ES-I3 (cell line): ENCODE measurements at regions not wholly inside any gene's neighbourhood (a gene's known extent, or its start where the extent isn't known, plus 50 kb on each side); places are given as distances from the start of the nearest gene placed in this dataset.
"Not testable (repeated sequence)": the region's sequence is repeated elsewhere in the genome, so short reads cannot be mapped to it uniquely, and the experiment has no call there.

Experiments
- H3K36me3 ChIP-seq: 2 replicates; pipeline ENCODE4 v1.6.1; 2013; ENCODE audit warnings: mild to moderate bottlenecking, low read length, control low read depth, moderate library complexity; ENCODE audit not compliant: insufficient read depth
- H3K4me1 ChIP-seq: 2 replicates; pipeline ENCODE4 v1.6.1; 2013; ENCODE audit warnings: mild to moderate bottlenecking, control low read depth, low read length; ENCODE audit not compliant: insufficient read depth
- H3K9ac ChIP-seq: 2 replicates; pipeline ENCODE4 v1.6.1; 2013; ENCODE audit warnings: low read depth, mild to moderate bottlenecking, low read length, moderate library complexity
- H3K9me3 ChIP-seq: 2 replicates; pipeline ENCODE4 v1.6.1; 2013; ENCODE audit warnings: mild to moderate bottlenecking, low read length, moderate library complexity; ENCODE audit not compliant: control insufficient read depth, insufficient read depth

DNA sequence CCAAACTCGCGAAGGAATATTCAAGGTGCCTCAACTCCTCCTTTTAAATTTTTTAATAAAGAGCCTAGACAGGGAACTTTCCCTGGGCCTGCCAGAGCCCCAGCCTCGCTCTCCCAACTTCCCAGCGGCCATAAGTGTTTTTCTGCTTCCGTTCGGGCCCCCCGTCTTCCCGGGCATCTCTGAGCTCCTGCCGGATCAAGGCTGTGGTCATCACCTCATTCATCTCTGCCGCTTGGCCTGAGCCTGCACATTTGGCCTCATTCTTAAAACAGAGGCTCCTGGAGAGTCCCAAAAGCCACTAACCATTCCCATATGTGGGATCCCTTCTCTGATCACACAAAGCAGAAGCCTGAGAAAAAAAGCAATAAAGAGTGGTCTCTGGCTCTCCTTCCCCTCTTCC, 969.1 kb upstream of the DEFB115 start:
- no peaks in the 10 kb centered on the region for H3K4me1 ChIP-seq
- no peaks in the 10 kb centered on the region for H3K36me3 ChIP-seq
- no peak overlapping the region for H3K9ac ChIP-seq
- no peaks in the 10 kb centered on the region for H3K9me3 ChIP-seq

DNA sequence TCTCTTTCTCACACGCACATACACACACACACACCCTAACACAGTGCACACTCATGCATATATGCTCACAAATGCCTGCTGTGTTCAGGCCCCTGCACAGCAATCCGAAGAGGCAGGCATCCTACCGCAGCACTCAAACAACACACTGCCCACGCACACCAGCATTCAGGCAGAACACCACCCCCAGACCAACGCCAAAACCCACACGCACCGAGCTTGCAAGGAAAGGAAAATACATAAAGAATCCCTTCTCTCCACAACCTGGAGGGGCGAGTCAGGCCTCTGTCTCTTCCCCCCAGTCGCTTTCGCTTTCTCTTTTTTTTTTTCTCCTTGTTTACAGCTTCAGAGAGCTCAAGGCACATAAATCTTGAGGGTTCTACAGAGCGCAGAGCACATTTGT, 968.4 kb upstream of the DEFB115 start:
- not testable (repeated sequence) for H3K9me3 ChIP-seq, H3K36me3 ChIP-seq, H3K4me1 ChIP-seq, H3K9ac ChIP-seq

DNA sequence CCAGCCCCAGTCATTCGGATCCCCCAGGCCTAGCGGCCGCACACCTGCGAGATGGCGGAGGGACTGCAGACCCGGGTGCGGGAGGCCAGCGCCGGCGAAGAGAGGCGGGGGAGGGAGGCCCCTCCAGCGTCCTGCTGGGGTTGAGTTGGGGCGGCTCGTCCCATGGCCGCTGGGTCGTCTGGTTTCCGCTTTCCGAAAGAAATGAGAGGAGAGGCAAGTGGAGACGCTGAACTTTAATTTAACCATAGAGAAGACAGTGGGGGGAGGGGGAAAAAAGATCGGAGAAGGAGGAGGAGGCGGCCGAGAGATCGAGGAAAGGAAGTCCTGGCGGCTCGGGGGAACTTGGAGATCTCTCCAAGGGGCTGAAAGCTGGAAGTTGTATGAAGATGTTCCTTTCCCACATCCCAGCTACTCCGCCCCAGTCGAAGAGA, 967.7 kb upstream of the DEFB115 start:
- peak overlapping the region; percentile 20; the same call in 1 of the 2 replicates for H3K9ac ChIP-seq
- H3K4me1 ChIP-seq, H3K9me3 ChIP-seq, H3K36me3 ChIP-seq: not testable (repeated sequence)

DNA sequence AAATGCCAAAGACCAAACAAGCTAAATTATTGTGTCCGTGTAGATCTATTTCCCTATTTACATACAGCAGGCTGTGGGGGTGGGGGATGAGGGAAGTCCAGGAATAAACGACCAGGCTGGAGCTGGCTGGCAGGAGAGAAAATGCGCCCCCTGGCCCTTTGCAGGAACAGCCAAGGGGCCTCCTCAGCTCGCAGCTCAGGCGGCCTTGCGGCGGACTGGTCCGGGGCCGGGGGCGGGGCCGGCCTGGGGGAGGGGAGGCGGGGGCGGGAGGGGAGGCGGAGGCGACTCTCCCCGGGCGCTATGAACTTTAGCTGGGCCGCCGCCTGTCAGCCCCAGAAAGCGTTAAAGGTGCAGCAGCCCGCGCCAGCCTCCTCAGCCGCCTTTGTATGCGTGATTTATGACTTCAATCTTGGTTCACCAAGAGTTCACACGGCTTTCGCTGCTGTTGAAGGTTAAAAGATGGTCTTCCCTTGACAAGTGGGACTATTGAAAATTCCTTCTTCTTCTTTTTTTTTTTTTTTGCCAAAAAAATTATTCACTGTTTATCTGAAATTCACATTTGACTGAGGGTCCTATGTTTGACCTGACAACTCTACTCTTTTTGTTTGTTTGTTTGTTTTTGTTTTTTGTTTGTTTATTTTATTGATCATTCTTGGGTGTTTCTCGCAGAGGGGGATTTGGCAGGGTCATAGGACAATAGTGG, 967.0 kb upstream of the DEFB115 start:
- H3K9me3 ChIP-seq, H3K36me3 ChIP-seq, H3K4me1 ChIP-seq: not testable (repeated sequence)
- peak overlapping the region; percentile 20; the same call in 1 of the 2 replicates for H3K9ac ChIP-seq

GRCh38 chr20:30291064-30291379, 966.4 kb upstream of the DEFB115 start:
- H3K36me3 ChIP-seq, H3K9me3 ChIP-seq, H3K4me1 ChIP-seq, H3K9ac ChIP-seq: not testable (repeated sequence)

DNA sequence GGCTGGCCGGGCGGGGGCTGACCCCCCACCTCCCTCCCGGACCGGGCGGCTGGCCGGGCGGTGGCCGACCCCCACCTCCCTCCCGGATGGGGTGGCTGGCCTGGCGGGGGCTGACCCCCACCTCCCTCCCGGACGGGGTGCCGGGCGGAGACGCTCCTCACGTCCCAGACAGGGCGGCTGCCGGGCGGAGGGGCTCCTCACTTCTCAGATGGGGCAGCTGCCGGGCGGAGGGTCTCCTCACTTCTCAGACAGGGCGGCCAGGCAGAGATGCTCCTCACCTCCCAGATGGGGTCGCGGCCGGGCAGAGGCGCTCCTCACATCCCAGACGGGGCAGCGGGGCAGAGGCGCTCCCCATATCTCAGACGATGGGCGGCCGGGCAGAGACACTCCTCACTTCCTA, 965.8 kb upstream of the DEFB115 start:
- not testable (repeated sequence) for H3K36me3 ChIP-seq, H3K9ac ChIP-seq, H3K9me3 ChIP-seq, H3K4me1 ChIP-seq

- not testable (repeated sequence) for H3K9ac ChIP-seq, H3K36me3 ChIP-seq, H3K4me1 ChIP-seq
Measured at GRCh38 chr20:30295396-30295795, 962.1 kb upstream of the DEFB115 start.

DNA sequence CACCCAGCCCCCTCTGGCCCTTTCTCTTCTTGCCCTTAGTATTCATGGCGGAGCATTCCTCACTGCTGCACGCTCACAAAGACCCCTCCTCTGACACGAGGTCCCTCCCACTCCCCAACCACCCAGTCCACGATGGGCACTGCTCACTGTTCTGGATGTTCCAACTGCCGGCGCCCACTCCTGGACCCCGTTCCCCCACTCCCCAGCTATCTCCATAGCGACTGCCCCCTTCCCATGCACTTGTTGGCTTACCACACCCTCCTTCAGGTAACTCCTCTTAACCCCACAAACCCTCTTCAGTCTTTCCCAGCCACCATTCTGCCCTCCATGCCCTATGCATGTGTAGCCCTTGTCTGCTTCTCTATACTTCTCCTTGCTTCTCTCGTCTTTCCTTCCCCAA, 961.5 kb upstream of the DEFB115 start:
- H3K9ac ChIP-seq, H3K36me3 ChIP-seq, H3K9me3 ChIP-seq, H3K4me1 ChIP-seq: not testable (repeated sequence)

More at GRCh38 chr20:30295396-30295795, 962.1 kb upstream of the DEFB115 start:
- H3K9me3 ChIP-seq: not testable (repeated sequence)

DNA sequence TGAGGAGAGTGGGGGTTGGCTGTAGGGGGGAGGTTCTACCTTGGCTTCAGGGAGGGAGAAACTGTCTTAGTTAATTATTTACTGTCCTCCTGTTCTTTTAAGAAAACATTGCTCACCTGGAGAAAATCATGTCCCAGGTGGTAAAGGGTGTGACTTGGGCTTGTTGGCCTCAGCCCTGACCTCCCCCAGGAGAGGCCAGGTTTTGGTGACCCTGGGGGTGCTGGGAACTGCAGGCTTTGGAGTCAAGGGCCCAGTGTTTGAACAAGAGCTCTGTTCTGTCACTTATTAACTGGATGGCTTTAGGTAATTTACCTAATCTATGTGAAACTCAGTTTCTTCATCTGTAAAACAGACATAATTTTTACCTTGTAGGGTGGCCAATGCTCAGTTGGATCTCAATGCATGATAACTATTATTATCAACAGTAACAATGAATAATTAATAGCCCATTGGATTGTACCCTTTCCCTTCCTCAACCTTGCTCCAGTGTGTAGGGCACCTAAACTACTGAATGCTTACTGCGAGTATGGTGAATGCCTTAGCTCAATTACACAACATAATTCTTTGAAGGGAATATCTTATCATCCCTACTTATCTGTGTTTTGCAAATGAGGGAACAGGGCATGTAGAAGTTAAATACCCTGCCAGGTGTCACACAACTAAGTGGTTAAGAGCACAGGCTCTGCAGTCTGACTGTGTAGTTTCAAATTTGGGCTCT, 959.4 kb upstream of the DEFB115 start:
- H3K9ac ChIP-seq, H3K9me3 ChIP-seq, H3K4me1 ChIP-seq, H3K36me3 ChIP-seq: not testable (repeated sequence)

GRCh38 chr20:30300220-30300642, 957.2 kb upstream of the DEFB115 start:
- peak overlapping the region; percentile 20; the same call in 1 of the 2 replicates for H3K9ac ChIP-seq
- not testable (repeated sequence) for H3K4me1 ChIP-seq, H3K36me3 ChIP-seq, H3K9me3 ChIP-seq

GRCh38 chr20:30302786-30303185, 954.7 kb upstream of the DEFB115 start:
- H3K9me3 ChIP-seq, H3K4me1 ChIP-seq, H3K9ac ChIP-seq, H3K36me3 ChIP-seq: not testable (repeated sequence)

DNA sequence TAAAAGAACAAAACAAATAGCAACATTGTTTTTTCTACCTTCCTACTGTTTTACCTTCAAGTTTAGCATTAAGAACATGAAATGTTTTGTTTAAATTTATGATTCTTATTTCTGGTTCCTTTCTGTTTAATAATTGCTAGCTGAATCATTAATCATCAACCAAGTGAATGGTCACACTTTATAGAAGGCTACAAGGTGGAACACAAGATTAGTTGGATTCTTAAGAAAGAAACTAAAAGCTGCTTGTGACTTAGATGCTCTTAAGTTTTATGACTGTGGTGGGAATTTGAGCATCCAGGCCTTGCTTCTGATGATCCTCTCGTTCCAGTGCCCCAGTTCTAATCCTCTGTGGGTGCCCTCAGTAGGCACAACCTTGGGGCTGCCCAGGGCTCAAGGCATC, 947.5 kb upstream of the DEFB115 start:
- H3K9ac ChIP-seq, H3K36me3 ChIP-seq, H3K4me1 ChIP-seq, H3K9me3 ChIP-seq: not testable (repeated sequence)

DNA sequence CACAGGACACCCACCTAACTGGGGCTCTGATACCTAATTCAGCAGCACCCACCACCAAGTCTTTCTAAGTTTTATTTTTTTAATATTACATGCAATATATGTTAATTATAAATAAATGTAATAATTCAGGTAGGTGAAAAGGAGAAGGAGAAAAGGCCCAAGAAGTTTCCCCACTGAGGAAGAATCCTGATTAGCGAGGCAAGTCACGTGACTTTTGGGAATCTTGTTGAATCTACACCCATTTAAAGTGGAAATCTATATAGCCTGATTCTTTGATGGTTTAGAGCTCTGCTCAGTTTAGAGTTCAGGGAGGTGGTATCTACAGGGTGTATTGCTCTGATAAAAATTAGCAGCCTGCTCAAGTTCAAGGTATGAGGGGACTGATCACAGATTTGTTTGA, 947.1 kb upstream of the DEFB115 start:
- not testable (repeated sequence) for H3K9me3 ChIP-seq, H3K36me3 ChIP-seq, H3K9ac ChIP-seq, H3K4me1 ChIP-seq

GRCh38 chr20:30312220-30312619, 945.2 kb upstream of the DEFB115 start:
- not testable (repeated sequence) for H3K9ac ChIP-seq, H3K4me1 ChIP-seq, H3K36me3 ChIP-seq, H3K9me3 ChIP-seq

DNA sequence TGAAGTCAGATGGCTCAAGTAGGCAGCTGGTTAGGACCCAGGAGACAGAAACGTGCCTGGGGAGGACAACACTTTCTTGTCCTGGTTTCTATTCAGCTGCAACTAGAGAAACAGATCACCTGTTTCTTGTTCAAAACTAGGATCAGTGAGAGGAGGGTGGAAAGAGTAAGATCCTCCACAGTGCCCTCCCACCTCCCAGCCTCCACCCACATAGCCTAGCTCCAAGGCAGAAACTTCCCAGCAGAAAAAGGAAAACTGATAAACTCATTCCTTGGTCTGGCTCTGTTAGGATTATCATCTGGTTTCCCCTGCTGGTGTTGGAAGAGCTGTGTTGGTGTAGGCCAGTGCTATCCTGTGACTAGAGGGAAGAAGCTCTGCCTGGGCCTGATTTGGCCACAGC, 943.8 kb upstream of the DEFB115 start:
- H3K9ac ChIP-seq, H3K36me3 ChIP-seq, H3K9me3 ChIP-seq, H3K4me1 ChIP-seq: not testable (repeated sequence)
